ENCODE measurements at regions not wholly inside any gene's neighbourhood (a gene's known extent, or its start where the extent isn't known, plus 50 kb on each side); places are given as distances from the start of the nearest gene placed in this dataset.

DNA sequence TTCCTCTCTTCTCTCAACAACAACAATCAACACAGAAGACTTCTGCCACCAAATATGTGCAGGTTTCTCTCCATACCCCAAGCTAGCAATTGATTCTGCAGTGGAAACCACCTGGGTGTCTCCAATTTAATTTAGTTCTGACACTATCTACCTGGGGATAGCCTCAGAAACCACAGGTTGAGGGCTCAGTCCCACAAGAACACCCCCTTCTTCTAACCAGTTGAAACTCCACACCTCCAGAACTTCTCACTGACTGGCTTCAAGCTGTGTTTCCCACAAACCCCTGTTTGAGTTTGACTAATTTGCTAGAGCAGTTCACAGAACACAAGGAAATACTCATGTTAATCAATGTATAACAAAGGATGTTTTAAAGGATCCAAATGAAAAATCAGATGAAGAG, 52.5 kb upstream of the SPTLC3 start:
- no peaks in the 10 kb centered on the region for H3K36me3 ChIP-seq
- H3K27me3 ChIP-seq, result no peaks in the 10 kb centered on the region
- intact Hi-C loops (cut with DNase I), result no loop called here
- H3K9me3 ChIP-seq, result no peaks in the 10 kb centered on the region
- DNase-seq, result no peak
- no peaks in the 10 kb centered on the region for H3K4me1 ChIP-seq
- no peak for ATAC-seq
- H3K27ac ChIP-seq, result no peak overlapping the region
- TF ChIP-seq, protein P1, sequence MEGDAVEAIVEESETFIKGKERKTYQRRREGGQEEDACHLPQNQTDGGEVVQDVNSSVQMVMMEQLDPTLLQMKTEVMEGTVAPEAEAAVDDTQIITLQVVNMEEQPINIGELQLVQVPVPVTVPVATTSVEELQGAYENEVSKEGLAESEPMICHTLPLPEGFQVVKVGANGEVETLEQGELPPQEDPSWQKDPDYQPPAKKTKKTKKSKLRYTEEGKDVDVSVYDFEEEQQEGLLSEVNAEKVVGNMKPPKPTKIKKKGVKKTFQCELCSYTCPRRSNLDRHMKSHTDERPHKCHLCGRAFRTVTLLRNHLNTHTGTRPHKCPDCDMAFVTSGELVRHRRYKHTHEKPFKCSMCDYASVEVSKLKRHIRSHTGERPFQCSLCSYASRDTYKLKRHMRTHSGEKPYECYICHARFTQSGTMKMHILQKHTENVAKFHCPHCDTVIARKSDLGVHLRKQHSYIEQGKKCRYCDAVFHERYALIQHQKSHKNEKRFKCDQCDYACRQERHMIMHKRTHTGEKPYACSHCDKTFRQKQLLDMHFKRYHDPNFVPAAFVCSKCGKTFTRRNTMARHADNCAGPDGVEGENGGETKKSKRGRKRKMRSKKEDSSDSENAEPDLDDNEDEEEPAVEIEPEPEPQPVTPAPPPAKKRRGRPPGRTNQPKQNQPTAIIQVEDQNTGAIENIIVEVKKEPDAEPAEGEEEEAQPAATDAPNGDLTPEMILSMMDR (IDR thresholded peaks at IDR 0.05), result no peak
- H3K4me3 ChIP-seq, result no peak overlapping the region

- Histone ChIP-seq H3K36me3 (no peaks in the 10 kb centered on the region), H3K27ac (no peak overlapping the region), H3K9me3 (no peaks in the 10 kb centered on the region), H3K27me3 (no peaks in the 10 kb centered on the region), H3K4me1 (no peaks in the 10 kb centered on the region), H3K4me3 (no peak overlapping the region)
- TF ChIP-seq, protein P1 (IDR thresholded peaks at IDR 0.05), result no peak
- no peak for ATAC-seq
- DNase-seq, result no peak
- intact Hi-C loops (cut with DNase I), result no loop called here
Measured at GRCh38 chr20:12957968-12958367, 50.8 kb upstream of the SPTLC3 start.

All from left lung (tissue), 4 donors.